Cerebellar nuclear complex (tissue), 1 donor: ENCODE measurements at regions not wholly inside any gene's neighbourhood (a gene's known extent, or its start where the extent isn't known, plus 50 kb on each side); places are given as distances from the start of the nearest gene placed in this dataset.
A peak's percentile ranks its signal among the peaks of the same experiment; 100 is the strongest.

Experiments
- DNase-seq, 2 experiments: peaks; one replicate each; lab custom pipeline; 2025; lab: John Stamatoyannopoulos, UW

- DNase-seq = no peak
Observed at GRCh38 chr7:95718577-95719410, 53.6 kb upstream of the DYNC1I1 start.

DNA sequence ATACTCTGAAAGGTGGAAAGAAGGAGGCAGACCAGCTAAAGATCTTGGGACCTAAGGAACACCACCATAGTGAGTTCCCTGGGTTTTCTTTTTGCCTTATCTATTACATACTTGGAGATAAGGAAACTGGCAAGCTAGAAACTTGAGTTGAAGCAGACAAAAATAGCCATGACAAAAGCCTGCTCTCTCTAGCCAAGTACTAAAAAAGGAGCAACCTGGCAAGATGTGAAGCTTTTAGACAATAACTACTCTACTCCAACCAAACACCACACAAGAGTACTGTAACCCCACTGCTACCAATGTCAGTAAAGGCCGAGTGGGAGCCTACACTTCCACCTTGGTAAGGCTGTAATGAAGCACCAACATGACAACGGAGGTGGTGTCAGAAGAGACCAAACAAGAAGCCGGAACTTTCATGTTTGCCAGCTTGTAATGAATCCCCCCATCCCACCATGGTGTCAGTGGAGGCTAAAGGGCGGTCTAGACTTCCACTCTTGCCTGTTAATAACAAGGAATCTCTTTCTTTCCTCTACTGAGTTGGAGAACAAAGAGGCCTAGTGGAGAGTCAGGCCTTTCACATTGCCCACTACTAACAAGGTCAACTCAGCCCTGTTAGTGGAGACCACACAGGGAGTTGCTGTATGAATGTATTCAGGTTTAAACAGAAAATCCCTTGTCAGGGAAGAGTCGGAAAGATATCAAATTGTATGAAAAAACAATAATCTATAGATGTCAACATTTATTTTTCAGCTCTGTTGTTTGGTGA lies 55.8 kb upstream of the DYNC1I1 start:
- no peak for DNase-seq

- no peak for DNase-seq
Observed at GRCh38 chr7:95715274-95715673, 57.1 kb upstream of the DYNC1I1 start.

- no peak for DNase-seq
Observed at GRCh38 chr7:95710711-95711110, 61.6 kb upstream of the DYNC1I1 start.

GRCh38 chr7:95700917-95701316 lies 71.4 kb upstream of the DYNC1I1 start:
- no peak for DNase-seq

DNA sequence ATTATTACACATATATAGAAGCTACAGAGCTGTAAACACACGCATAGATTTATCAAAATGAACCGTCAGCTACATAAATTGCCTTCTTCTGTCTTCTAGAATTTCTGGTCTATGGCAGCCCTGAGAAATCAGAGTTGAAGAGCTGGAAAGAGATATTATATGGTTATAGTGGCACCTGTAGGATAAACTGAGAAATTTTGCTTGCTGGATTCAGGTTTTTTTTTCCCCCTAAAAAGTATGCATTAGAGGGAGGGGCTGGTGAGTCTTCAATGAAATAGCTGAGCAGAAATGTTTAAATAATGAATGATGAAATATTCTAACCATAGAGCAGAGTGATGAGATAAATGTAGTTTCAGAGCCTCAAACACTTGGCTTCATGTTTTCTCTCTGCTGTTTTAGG lies 78.0 kb upstream of the DYNC1I1 start:
- DNase-seq = no peak

DNA sequence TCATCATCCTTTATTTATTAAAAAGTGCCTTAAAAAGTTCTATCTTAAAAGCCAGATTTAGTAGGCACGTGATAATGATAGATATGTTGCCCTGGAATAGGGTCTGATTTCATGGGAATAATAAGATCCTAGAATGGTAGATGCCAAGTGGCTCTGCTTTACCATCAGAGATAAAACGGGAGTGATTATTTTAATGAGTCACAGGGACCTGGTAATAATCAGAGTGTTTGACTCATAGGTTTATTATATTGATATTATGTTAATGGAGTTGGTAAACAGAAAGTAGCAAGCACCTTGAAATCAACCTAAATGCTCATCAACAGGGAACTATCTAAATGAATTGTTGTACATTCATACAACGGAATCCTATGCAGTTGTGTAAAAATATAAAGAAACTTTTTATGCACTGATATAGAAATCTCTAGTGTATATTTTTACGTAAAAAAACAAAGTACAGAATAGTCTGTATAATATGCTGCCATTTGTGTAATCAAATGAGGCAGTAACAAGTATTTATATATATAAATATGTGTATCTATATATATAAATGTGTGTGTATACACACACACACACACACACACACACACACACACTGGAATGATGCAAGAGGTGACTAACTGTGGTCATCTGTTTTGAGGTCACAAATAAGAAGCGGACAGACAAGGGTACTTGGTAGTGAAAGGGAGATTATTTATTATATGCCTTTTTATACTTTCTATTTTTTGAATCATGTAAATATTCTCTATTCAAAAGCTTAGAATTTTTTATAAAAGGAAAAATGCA lies 78.6 kb upstream of the DYNC1I1 start:
- no peak for DNase-seq

- no peak for DNase-seq
Observed at GRCh38 chr7:95691464-95691863, 80.9 kb upstream of the DYNC1I1 start.

- peak in 1 of 2 experiments; percentile 7 for DNase-seq
Observed at GRCh38 chr7:95690367-95690947, 81.9 kb upstream of the DYNC1I1 start.

GRCh38 chr7:95688931-95689495 lies 83.3 kb upstream of the DYNC1I1 start:
- DNase-seq = peak in 1 of 2 experiments; percentile 34

DNA sequence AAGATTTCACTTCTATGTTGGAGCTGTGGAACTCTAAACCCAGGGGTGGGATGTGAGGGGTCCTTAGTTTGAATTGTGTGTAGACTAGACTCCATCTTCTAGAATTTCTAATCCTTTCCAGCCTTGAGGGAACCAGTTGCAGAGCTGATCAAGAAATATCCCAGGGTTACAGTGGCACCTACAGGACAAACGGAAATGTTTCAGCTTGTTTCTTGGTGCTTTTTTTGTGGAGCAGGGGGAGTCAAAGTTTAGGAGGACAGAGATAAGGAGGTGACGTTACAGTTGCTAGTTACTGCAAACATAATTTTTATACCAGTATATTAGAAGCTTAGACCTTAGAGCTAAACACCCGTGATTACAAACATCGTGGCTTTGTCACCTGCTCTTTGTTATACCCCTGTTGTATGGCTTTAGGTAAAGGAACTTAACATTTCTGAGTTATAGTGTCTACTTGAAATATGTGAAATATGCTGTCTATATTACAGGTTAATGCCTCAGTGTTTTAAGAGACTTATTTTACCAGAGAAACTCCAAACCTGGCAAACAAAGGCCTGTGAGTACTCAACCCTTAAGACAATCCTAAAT lies 84.5 kb upstream of the DYNC1I1 start:
- no peak for DNase-seq

DNA sequence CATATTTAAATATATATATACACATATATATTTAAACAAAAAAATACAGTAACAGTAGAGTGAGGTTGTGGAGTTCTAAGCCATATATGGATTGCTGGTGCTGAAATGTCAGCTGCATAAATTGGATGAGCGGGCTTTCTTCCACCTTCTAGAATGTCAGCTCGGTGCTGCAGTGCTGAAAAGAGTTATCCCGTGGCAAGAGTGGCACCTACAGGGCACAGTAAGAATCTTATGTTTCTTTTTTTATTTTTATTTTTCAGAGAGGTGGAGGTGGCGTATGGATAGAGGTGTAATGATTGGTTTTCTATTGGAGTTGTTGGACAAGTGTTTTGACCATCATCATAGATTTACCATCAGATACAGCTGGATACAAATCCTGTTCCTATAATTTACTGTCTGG lies 86.2 kb upstream of the DYNC1I1 start:
- no peak for DNase-seq

GRCh38 chr7:95684505-95684904 lies 87.8 kb upstream of the DYNC1I1 start:
- no peak for DNase-seq

- no peak for DNase-seq
Observed at GRCh38 chr7:95684037-95684436, 87.7 kb upstream of the PDK4 start.

- DNase-seq = no peak
Observed at GRCh38 chr7:95682913-95683312, 86.6 kb upstream of the PDK4 start.

- no peak for DNase-seq
Observed at GRCh38 chr7:95676691-95677090, 80.4 kb upstream of the PDK4 start.

GRCh38 chr7:95675632-95676031 lies 79.3 kb upstream of the PDK4 start:
- DNase-seq = no peak

DNA sequence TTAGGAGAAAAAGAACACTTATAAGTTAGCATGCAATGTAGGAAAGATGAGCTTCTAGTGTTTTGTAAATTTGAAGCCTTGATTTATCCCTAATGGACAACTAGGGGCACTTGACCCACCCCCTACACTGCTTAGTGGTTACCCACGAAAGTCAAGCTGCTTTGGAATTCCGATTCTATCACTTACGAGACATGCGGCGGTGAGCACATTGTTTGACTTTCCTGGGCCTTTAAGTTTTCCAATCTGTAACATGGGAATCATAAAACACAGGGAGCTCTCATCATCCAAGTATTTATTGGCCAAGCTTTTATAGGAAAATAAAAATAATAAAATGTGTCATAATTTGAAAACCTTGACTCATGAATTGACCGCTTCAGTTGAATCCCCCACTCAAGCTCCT lies 78.7 kb upstream of the PDK4 start:
- no peak for DNase-seq

DNA sequence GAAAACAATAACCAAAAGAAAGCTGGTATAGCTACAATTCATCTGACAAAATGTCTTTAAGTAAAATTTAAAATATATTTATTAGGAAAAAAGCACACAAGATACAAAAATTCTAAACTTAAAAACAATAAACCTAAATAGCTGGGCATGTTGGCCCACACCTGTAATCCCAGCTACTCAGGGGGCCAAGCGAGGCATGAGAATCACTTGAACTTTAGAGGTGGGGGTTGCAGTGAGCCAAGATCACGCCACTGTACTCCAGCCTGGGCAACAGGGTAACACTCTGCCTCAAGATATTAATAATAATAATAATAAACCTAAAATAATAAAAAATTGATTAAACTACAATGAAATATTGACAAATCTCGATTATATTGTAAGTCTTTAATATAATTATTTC lies 77.8 kb upstream of the PDK4 start:
- no peak for DNase-seq

DNA sequence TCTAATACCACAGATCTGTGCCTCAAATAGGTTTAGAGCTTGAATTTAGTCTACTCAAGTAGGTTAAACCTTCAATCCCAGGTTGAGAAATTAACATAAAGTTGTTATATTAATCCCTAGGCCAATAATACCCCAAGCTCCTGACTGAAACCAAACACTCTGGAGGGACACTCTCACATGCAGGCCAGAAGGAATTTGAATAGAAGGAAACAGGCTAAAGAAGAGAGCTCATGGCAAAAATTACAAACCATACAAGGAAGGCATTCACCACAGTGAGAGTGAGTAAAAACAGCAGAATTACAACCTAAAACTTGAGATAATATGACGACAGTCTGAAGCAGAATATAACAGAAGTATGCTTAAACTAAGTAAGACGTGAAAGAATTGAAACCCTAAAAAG lies 76.1 kb upstream of the PDK4 start:
- no peak for DNase-seq

DNA sequence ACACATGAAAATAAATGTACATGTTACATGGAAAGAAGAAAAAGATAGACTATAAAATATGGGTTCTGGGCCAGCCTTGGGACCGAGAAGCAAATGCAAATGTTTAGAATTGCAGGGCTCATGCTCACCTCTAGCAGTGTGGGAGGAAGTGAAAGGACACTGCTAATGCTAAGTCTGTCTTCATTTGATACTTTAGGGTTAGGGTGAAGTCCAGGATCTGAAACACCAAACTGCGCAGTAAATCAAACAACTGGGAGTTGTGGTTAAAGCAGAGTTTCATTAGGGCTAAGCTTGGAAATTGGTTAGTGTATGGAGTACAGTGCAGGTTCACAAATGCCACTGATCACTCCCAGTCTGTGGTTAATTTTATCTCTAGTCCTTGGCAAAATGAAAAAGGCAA lies 73.2 kb upstream of the PDK4 start:
- DNase-seq = no peak
